ENCODE measurements at regions not wholly inside any gene's neighbourhood (a gene's known extent, or its start where the extent isn't known, plus 50 kb on each side); places are given as distances from the start of the nearest gene placed in this dataset.

DNA sequence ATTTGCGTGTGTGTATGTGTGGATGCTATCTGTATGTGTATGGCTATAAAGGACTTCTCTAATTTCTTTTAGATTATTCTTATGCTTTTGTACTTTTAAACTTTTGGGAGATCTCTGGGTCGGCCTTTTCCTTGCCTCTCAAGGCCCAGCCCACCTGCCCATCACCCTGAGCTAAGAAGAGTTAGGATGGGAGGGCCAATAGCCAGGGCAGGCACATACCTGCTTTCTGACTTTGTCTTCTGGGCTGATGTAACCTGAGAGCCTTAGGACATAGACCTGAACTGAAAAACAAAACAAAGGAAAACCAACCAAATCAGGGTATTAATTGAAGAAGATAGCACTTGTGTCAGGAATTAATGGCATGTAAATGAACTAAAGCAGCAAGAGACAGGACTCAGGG, 100.2 kb downstream of the IRX1 start:
- no peaks in the 10 kb centered on the region for H3K4me1 Mint-ChIP-seq
- H3K4me3 ChIP-seq (ENCODE audit: control extremely low read depth in 1 of 5, extremely low read depth in 1 of 5, insufficient read depth in 1 of 5, low read depth in 2 of 5, low read length in 4 of 5), result no peak overlapping the region
- POLR2A ChIA-PET, result no interaction called here

DNA sequence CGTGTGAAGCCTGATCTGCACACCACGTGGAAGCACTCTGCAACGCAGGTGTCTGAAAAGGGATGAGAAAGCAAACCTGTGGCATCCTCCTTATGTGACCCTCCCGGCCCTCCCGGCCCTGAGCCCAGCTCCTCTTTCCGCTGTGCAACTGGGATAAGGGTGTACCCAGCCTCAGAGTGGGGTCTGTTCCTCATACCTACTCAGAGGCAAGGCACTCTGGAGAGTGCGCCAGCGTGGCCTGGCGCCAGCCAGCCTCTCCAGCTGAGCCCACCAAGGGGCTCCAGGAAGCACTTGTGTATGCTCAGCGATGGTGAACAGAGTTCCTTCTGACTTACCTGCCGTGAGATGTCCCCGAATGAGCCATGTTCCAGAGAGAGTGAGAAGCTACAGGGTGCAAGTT, 102.8 kb downstream of the IRX1 start:
- no peak overlapping the region for H3K4me2 ChIP-seq (replicated peaks; ENCODE audit: low read depth, low read length, poor library complexity, severe bottlenecking)
- no peak overlapping the region for H2AFZ ChIP-seq (ENCODE audit: insufficient read depth, low read depth, low read length, poor library complexity, severe bottlenecking)
- TF ChIP-seq EZH2 (IDR thresholded peaks at IDR 0.05; ENCODE audit: borderline replicate concordance, insufficient read depth, low read depth, low read length, poor library complexity, severe bottlenecking), result no peak
- TF ChIP-seq, protein P1, sequence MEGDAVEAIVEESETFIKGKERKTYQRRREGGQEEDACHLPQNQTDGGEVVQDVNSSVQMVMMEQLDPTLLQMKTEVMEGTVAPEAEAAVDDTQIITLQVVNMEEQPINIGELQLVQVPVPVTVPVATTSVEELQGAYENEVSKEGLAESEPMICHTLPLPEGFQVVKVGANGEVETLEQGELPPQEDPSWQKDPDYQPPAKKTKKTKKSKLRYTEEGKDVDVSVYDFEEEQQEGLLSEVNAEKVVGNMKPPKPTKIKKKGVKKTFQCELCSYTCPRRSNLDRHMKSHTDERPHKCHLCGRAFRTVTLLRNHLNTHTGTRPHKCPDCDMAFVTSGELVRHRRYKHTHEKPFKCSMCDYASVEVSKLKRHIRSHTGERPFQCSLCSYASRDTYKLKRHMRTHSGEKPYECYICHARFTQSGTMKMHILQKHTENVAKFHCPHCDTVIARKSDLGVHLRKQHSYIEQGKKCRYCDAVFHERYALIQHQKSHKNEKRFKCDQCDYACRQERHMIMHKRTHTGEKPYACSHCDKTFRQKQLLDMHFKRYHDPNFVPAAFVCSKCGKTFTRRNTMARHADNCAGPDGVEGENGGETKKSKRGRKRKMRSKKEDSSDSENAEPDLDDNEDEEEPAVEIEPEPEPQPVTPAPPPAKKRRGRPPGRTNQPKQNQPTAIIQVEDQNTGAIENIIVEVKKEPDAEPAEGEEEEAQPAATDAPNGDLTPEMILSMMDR (IDR thresholded peaks at IDR 0.05), result no peak
- no peak overlapping the region for H3K27ac ChIP-seq (ENCODE audit: low read length in 2 of 2)
- Mint-ChIP-seq H3K9me3 (ENCODE audit: insufficient read depth) (peaks cover 10% of the 10 kb centered on the region), H3K27me3 (no peaks in the 10 kb centered on the region), H3K27ac (no peak overlapping the region), H3K4me3 (no peak overlapping the region), H3K4me1 (no peaks in the 10 kb centered on the region)
- POLR2A ChIA-PET, result no interaction called here
- no peaks in the 10 kb centered on the region for H3K27me3 ChIP-seq (replicated peaks in 1 of 4; ENCODE audit: control extremely low read depth in 1 of 4, control insufficient read depth in 3 of 4, insufficient read depth in 4 of 4, low read length in 3 of 4)
- H3K4me3 ChIP-seq (ENCODE audit: control extremely low read depth in 1 of 5, extremely low read depth in 1 of 5, insufficient read depth in 1 of 5, low read depth in 2 of 5, low read length in 4 of 5), result no peak overlapping the region
- no peaks in the 10 kb centered on the region for H3K36me3 ChIP-seq (replicated peaks in 1 of 2; ENCODE audit: control extremely low read depth in 1 of 2, control insufficient read depth in 1 of 2, extremely low read depth in 1 of 2, insufficient read depth in 2 of 2, low read length in 1 of 2)
- CTCF ChIA-PET, result no interaction called here
- ATAC-seq (ENCODE audit: low read depth) (no peak), DNase-seq (no peak)
- intact Hi-C loops (cut with micrococcal nuclease), result no loop called here
- H4K20me1 ChIP-seq (ENCODE audit: control insufficient read depth, insufficient read depth, low read length, poor library complexity, severe bottlenecking), result no peaks in the 10 kb centered on the region
- H3K4me1 ChIP-seq (ENCODE audit: control insufficient read depth in 2 of 2, insufficient read depth in 2 of 2, low read length in 2 of 2), result no peaks in the 10 kb centered on the region
- H3K9me3 ChIP-seq (ENCODE audit: control extremely low read depth in 1 of 3, control insufficient read depth in 2 of 3, insufficient read depth in 1 of 3, low read length in 2 of 3), result peaks cover 0 to 13% (median 0%) of the 10 kb centered on the region in 3 donors
- 84% methylated on average over 12 of the region's 12 CpGs for WGBS (ENCODE audit: insufficient coverage)
- no peak overlapping the region for H3K9ac ChIP-seq (ENCODE audit: low read length)
- H3K79me2 ChIP-seq (ENCODE audit: control insufficient read depth, insufficient read depth, low read length), result no peaks in the 10 kb centered on the region

More for the DNA sequence above, 100.2 kb downstream of the IRX1 start:
- DNase-seq (no peak), ATAC-seq (ENCODE audit: low read depth) (no peak)
- Histone ChIP-seq H3K36me3 (replicated peaks in 1 of 2; ENCODE audit: control extremely low read depth in 1 of 2, control insufficient read depth in 1 of 2, extremely low read depth in 1 of 2, insufficient read depth in 2 of 2, low read length in 1 of 2) (no peaks in the 10 kb centered on the region), H4K20me1 (ENCODE audit: control insufficient read depth, insufficient read depth, low read length, poor library complexity, severe bottlenecking) (no peaks in the 10 kb centered on the region), H3K27ac (ENCODE audit: low read length in 2 of 2) (no peak overlapping the region), H3K4me1 (ENCODE audit: control insufficient read depth in 2 of 2, insufficient read depth in 2 of 2, low read length in 2 of 2) (no peaks in the 10 kb centered on the region), H2AFZ (ENCODE audit: insufficient read depth, low read depth, low read length, poor library complexity, severe bottlenecking) (no peak overlapping the region), H3K4me2 (replicated peaks; ENCODE audit: low read depth, low read length, poor library complexity, severe bottlenecking) (no peak overlapping the region), H3K27me3 (replicated peaks in 1 of 4; ENCODE audit: control extremely low read depth in 1 of 4, control insufficient read depth in 3 of 4, insufficient read depth in 4 of 4, low read length in 3 of 4) (no peaks in the 10 kb centered on the region), H3K9ac (ENCODE audit: low read length) (no peak overlapping the region), H3K79me2 (ENCODE audit: control insufficient read depth, insufficient read depth, low read length) (no peaks in the 10 kb centered on the region), H3K9me3 (ENCODE audit: control extremely low read depth in 1 of 3, control insufficient read depth in 2 of 3, insufficient read depth in 1 of 3, low read length in 2 of 3) (peaks cover 0 to 17% (median 0%) of the 10 kb centered on the region in 3 donors)
- H3K9me3 Mint-ChIP-seq (ENCODE audit: insufficient read depth), result peaks cover 7% of the 10 kb centered on the region
- no peak for TF ChIP-seq EZH2 (IDR thresholded peaks at IDR 0.05; ENCODE audit: borderline replicate concordance, insufficient read depth, low read depth, low read length, poor library complexity, severe bottlenecking)
- TF ChIP-seq, protein P1 (IDR thresholded peaks at IDR 0.05), result no peak
- no peak overlapping the region for H3K4me3 Mint-ChIP-seq
- intact Hi-C loops (cut with micrococcal nuclease), result no loop called here
- H3K27ac Mint-ChIP-seq, result no peak overlapping the region
- CTCF ChIA-PET, result no interaction called here
- no peaks in the 10 kb centered on the region for H3K27me3 Mint-ChIP-seq
- no CpG with 5 or more reads among the region's 2 CpGs for WGBS (ENCODE audit: insufficient coverage)
